ENCODE measurements at regions not wholly inside any gene's neighbourhood (a gene's known extent, or its start where the extent isn't known, plus 50 kb on each side); places are given as distances from the start of the nearest gene placed in this dataset.

DNA sequence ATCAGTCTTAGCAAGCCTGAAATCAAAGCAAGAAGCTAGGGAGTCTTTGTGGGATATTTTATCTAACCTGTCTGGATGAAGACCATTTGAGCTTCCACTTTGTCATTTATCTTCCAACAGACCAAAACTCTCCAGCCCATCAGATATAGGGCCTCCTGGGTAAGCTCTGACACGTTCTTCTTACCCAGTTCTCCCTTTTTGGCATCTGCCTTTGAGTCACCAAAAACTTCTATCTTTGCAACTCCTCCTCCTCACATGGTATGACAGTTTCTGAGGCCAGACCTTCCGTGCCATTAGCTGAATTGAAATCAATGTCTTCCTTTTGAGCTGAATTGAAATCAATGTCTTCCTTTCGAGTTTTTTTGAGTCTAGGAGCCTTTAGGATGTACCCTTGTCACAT, 156.6 kb upstream of the SPRY4 start:
- CTCF ChIA-PET, result no interaction called here
- WGBS (ENCODE audit: insufficient coverage), result 76% methylated on average over 3 of the region's 3 CpGs

DNA sequence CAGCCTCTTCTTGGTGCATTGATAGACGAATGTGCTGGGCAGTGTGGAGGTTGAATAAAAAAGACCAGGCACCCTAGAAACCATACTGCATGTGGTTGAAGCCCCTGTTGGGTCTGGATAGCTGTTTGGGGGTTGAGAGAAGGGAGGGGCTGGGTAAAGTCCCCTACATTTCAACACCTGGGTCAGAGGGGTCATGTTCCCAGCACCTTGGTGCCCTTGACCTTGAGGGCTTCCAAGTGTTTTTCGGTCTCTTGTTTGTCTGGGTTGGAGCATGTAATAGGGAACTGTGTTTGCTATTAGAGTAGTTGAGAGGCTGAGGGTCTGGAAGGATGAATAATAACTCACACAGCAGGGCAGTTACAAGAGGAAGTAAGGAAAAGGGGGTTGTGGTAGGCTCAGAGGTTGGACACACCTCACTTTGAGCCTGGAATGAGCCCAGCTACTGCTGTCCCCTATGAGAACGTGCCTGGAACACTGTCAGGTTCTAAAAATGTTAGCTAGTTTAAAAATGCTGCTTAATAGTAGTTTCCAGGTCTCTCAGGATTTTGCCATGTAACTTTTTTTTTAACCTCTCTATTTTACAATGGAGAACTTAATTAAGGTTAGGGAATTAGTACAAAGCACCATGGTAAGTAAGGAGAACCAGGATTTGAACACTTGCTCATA, 155.2 kb upstream of the SPRY4 start:
- no peak overlapping the region for H3K27ac Mint-ChIP-seq
- no peak overlapping the region for H2AFZ ChIP-seq (ENCODE audit: insufficient read depth, low read depth, low read length, poor library complexity, severe bottlenecking)
- CTCF ChIA-PET, result interaction anchor here (1.3 kb wide), 1 partner anchor 68 kb away, joined by 3 read pairs; no protein-coding TSS in a partner anchor
- H3K4me3 ChIP-seq (ENCODE audit: control extremely low read depth in 1 of 5, extremely low read depth in 1 of 5, insufficient read depth in 1 of 5, low read depth in 2 of 5, low read length in 4 of 5), result no peak overlapping the region
- no peak overlapping the region for H3K4me3 Mint-ChIP-seq
- H3K9ac ChIP-seq (ENCODE audit: low read length), result no peak overlapping the region
- H3K4me2 ChIP-seq (replicated peaks; ENCODE audit: low read depth, low read length, poor library complexity, severe bottlenecking), result no peak overlapping the region
- no peak for DNase-seq
- 70% methylated on average over 2 of the region's 3 CpGs for WGBS (ENCODE audit: insufficient coverage)
- peaks cover 0 to 16% (median 13%) of the 10 kb centered on the region in 3 donors for H3K9me3 ChIP-seq (ENCODE audit: control extremely low read depth in 1 of 3, control insufficient read depth in 2 of 3, insufficient read depth in 1 of 3, low read length in 2 of 3)
- H3K9me3 Mint-ChIP-seq (ENCODE audit: insufficient read depth), result peaks cover 8% of the 10 kb centered on the region
- H3K4me1 Mint-ChIP-seq, result no peaks in the 10 kb centered on the region
- H4K20me1 ChIP-seq (ENCODE audit: control insufficient read depth, insufficient read depth, low read length, poor library complexity, severe bottlenecking), result no peaks in the 10 kb centered on the region
- no peaks in the 10 kb centered on the region for H3K36me3 ChIP-seq (replicated peaks in 1 of 2; ENCODE audit: control extremely low read depth in 1 of 2, control insufficient read depth in 1 of 2, extremely low read depth in 1 of 2, insufficient read depth in 2 of 2, low read length in 1 of 2)
- no peak overlapping the region for H3K27ac ChIP-seq (ENCODE audit: low read length in 2 of 2)
- TF ChIP-seq, protein P1, sequence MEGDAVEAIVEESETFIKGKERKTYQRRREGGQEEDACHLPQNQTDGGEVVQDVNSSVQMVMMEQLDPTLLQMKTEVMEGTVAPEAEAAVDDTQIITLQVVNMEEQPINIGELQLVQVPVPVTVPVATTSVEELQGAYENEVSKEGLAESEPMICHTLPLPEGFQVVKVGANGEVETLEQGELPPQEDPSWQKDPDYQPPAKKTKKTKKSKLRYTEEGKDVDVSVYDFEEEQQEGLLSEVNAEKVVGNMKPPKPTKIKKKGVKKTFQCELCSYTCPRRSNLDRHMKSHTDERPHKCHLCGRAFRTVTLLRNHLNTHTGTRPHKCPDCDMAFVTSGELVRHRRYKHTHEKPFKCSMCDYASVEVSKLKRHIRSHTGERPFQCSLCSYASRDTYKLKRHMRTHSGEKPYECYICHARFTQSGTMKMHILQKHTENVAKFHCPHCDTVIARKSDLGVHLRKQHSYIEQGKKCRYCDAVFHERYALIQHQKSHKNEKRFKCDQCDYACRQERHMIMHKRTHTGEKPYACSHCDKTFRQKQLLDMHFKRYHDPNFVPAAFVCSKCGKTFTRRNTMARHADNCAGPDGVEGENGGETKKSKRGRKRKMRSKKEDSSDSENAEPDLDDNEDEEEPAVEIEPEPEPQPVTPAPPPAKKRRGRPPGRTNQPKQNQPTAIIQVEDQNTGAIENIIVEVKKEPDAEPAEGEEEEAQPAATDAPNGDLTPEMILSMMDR (IDR thresholded peaks at IDR 0.05), result no peak
- TF ChIP-seq EZH2 (IDR thresholded peaks at IDR 0.05; ENCODE audit: borderline replicate concordance, insufficient read depth, low read depth, low read length, poor library complexity, severe bottlenecking), result no peak
- peaks cover 34% of the 10 kb centered on the region for H3K27me3 Mint-ChIP-seq
- intact Hi-C loops (cut with micrococcal nuclease), result no loop called here
- ATAC-seq (ENCODE audit: low read depth), result no peak
- POLR2A ChIA-PET, result no interaction called here
- peaks cover 0 to 19% (median 3%) of the 10 kb centered on the region in 4 experiments for H3K27me3 ChIP-seq (replicated peaks in 1 of 4; ENCODE audit: control extremely low read depth in 1 of 4, control insufficient read depth in 3 of 4, insufficient read depth in 4 of 4, low read length in 3 of 4)
- H3K4me1 ChIP-seq (ENCODE audit: control insufficient read depth in 2 of 2, insufficient read depth in 2 of 2, low read length in 2 of 2), result no peaks in the 10 kb centered on the region
- no peaks in the 10 kb centered on the region for H3K79me2 ChIP-seq (ENCODE audit: control insufficient read depth, insufficient read depth, low read length)

More for the DNA sequence above, 156.6 kb upstream of the SPRY4 start:
- peaks cover 0 to 28% (median 13%) of the 10 kb centered on the region in 3 donors for H3K9me3 ChIP-seq (ENCODE audit: control extremely low read depth in 1 of 3, control insufficient read depth in 2 of 3, insufficient read depth in 1 of 3, low read length in 2 of 3)
- TF ChIP-seq, protein P1 (IDR thresholded peaks at IDR 0.05), result no peak
- no peak for TF ChIP-seq EZH2 (IDR thresholded peaks at IDR 0.05; ENCODE audit: borderline replicate concordance, insufficient read depth, low read depth, low read length, poor library complexity, severe bottlenecking)
- Mint-ChIP-seq H3K4me3 (no peak overlapping the region), H3K4me1 (no peaks in the 10 kb centered on the region), H3K27ac (no peak overlapping the region), H3K9me3 (ENCODE audit: insufficient read depth) (peaks cover 10% of the 10 kb centered on the region), H3K27me3 (peaks cover 35% of the 10 kb centered on the region)
- POLR2A ChIA-PET, result no interaction called here
- no peak overlapping the region for H3K4me2 ChIP-seq (replicated peaks; ENCODE audit: low read depth, low read length, poor library complexity, severe bottlenecking)
- H3K4me1 ChIP-seq (ENCODE audit: control insufficient read depth in 2 of 2, insufficient read depth in 2 of 2, low read length in 2 of 2), result no peaks in the 10 kb centered on the region
- intact Hi-C loops (cut with micrococcal nuclease), result no loop called here
- no peak overlapping the region for H3K9ac ChIP-seq (ENCODE audit: low read length)
- no peak overlapping the region for H3K4me3 ChIP-seq (ENCODE audit: control extremely low read depth in 1 of 5, extremely low read depth in 1 of 5, insufficient read depth in 1 of 5, low read depth in 2 of 5, low read length in 4 of 5)
- H3K27me3 ChIP-seq (replicated peaks in 1 of 4; ENCODE audit: control extremely low read depth in 1 of 4, control insufficient read depth in 3 of 4, insufficient read depth in 4 of 4, low read length in 3 of 4), result peaks cover 0 to 24% (median 3%) of the 10 kb centered on the region in 4 experiments
- H3K79me2 ChIP-seq (ENCODE audit: control insufficient read depth, insufficient read depth, low read length), result no peaks in the 10 kb centered on the region
- H4K20me1 ChIP-seq (ENCODE audit: control insufficient read depth, insufficient read depth, low read length, poor library complexity, severe bottlenecking), result no peaks in the 10 kb centered on the region
- H2AFZ ChIP-seq (ENCODE audit: insufficient read depth, low read depth, low read length, poor library complexity, severe bottlenecking), result no peak overlapping the region
- H3K27ac ChIP-seq (ENCODE audit: low read length in 2 of 2), result no peak overlapping the region
- DNase-seq (no peak), ATAC-seq (ENCODE audit: low read depth) (no peak)
- no peaks in the 10 kb centered on the region for H3K36me3 ChIP-seq (replicated peaks in 1 of 2; ENCODE audit: control extremely low read depth in 1 of 2, control insufficient read depth in 1 of 2, extremely low read depth in 1 of 2, insufficient read depth in 2 of 2, low read length in 1 of 2)
